HCT116 (cell line): ENCODE measurements at regions not wholly inside any gene's neighbourhood (a gene's known extent, or its start where the extent isn't known, plus 50 kb on each side); places are given as distances from the start of the nearest gene placed in this dataset.

Experiments
- ATAC-seq: fragments of 200-7000 bp; cut with Tn5 transposase; 2 replicates; pipeline ENCODE4 v1.9.1; 2020; ENCODE audit warnings: mild to moderate bottlenecking, moderate library complexity
- BruUV-seq: library from RNA; stranded (reverse); fragments of 400-500 nt; replicated peaks from 2 replicates; lab custom pipeline; 2021; lab: Mats Ljungman, UMichigan
- CTCF ChIA-PET: fragments of 300-600 bp; sonication (Branson Sonifier 250); formaldehyde crosslinking; loops from one replicate; lab custom pipeline; 2021; ENCODE audit warnings: antibody characterized with exemption; lab: Charles Lee
- POLR2A ChIA-PET: fragments of 300-600, 350-600 bp; sonication (Branson Sonifier 250); formaldehyde crosslinking; loops from one replicate; lab custom pipeline; 2021; ENCODE audit warnings: antibody characterized with exemption; lab: Charles Lee
- RAD21 ChIA-PET, 2 experiments: fragments of 300-600 bp; sonication (Branson Sonifier 250); formaldehyde crosslinking; loops; one replicate each; lab custom pipeline; 2023; ENCODE audit warnings: low total read pairs in 2 of 2; ENCODE audit not compliant: uncharacterized antibody in 2 of 2, unreplicated experiment in 2 of 2, low non-redundant PET in 1 of 2; lab: Charles Lee
- DNase-seq: peaks from one replicate; pipeline ENCODE4 v3.0.0-alpha.2; 2010; ENCODE audit warnings: low read depth, low spot score
- H2AFZ ChIP-seq: fragments of 200-600 bp; shearing (Covaris generic), sonication (generic); 2 replicates; pipeline ENCODE4 v1.6.1; 2017; ENCODE audit warnings: low read depth, mixed run types, mixed read lengths, antibody characterized with exemption, low read length; ENCODE audit not compliant: poor library complexity, severe bottlenecking
- H3K27ac ChIP-seq: 2 replicates; pipeline ENCODE4 v1.5.1; 2012; ENCODE audit warnings: low read depth, low read length
- H3K27me3 ChIP-seq: fragments of 200-600 bp; sonication (generic); 2 replicates; pipeline ENCODE4 v1.6.1; 2016; ENCODE audit warnings: mixed run types, low read length, mixed read lengths; ENCODE audit not compliant: insufficient read depth
- H3K36me3 ChIP-seq, 2 experiments: fragments of 200-500 bp in 1 of 2; fragments of 200-600 bp in 1 of 2; sonication (Bioruptor generic) in 1 of 2; sonication (generic) in 1 of 2; 2 replicates each; pipeline versions ENCODE4 v1.5.1 to v1.6.1; 2014 to 2016; ENCODE audit warnings: low read length in 2 of 2, inconsistent platforms in 1 of 2, mixed read lengths in 1 of 2, mixed run types in 1 of 2; ENCODE audit not compliant: insufficient read depth in 2 of 2, control insufficient read depth in 1 of 2
- H3K4me1 ChIP-seq, 2 experiments: fragments of 200-600 bp in 1 of 2; sonication (generic) in 1 of 2; 2 replicates each; pipeline versions ENCODE4 v1.5.1 to v1.6.1; 2012 to 2017; ENCODE audit warnings: low read length in 2 of 2, inconsistent platforms in 1 of 2, mild to moderate bottlenecking in 1 of 2, mixed read lengths in 1 of 2, mixed run types in 1 of 2, moderate library complexity in 1 of 2; ENCODE audit not compliant: insufficient read depth in 2 of 2, control insufficient read depth in 1 of 2
- H3K4me2 ChIP-seq: fragments of 200-600 bp; sonication (generic); 2 replicates; pipeline ENCODE4 v1.6.1; 2017; ENCODE audit warnings: mixed run types, low read length, mixed read lengths
- H3K4me3 ChIP-seq, 2 experiments: fragments of 200-600 bp in 1 of 2; sonication (generic) in 1 of 2; replicated peaks in 1 of 2; 2 replicates each; pipeline ENCODE4 v1.5.1; 2011 to 2016; ENCODE audit warnings: low read length in 2 of 2, control low read depth in 1 of 2, low read depth in 1 of 2, mild to moderate bottlenecking in 1 of 2, mixed read lengths in 1 of 2, mixed run types in 1 of 2
- H3K79me2 ChIP-seq: fragments of 200-600 bp; sonication (generic); 2 replicates; pipeline ENCODE4 v1.6.1; 2017; ENCODE audit warnings: mild to moderate bottlenecking, mixed run types, low read length, moderate library complexity, mixed read lengths; ENCODE audit not compliant: insufficient read depth
- H3K9ac ChIP-seq: fragments of 200-600 bp; sonication (generic); 2 replicates; pipeline ENCODE4 v1.6.1; 2016; ENCODE audit warnings: low read length, mixed read lengths
- H3K9me2 ChIP-seq: fragments of 200-600 bp; sonication (generic), shearing (Covaris generic); 2 replicates; pipeline ENCODE4 v1.6.1; 2017; ENCODE audit warnings: mixed run types, mild to moderate bottlenecking, moderate library complexity; ENCODE audit not compliant: insufficient read depth
- H3K9me3 ChIP-seq, 2 experiments: fragments of 200-500 bp in 1 of 2; fragments of 200-600 bp in 1 of 2; sonication (Bioruptor generic) in 1 of 2; sonication (generic) in 1 of 2; 2 replicates each; pipeline ENCODE4 v1.6.1; 2014 to 2017; ENCODE audit warnings: low read length in 2 of 2, mixed read lengths in 2 of 2, inconsistent platforms in 1 of 2, low read depth in 1 of 2, mild to moderate bottlenecking in 1 of 2, mixed run types in 1 of 2, moderate library complexity in 1 of 2; ENCODE audit not compliant: control insufficient read depth in 1 of 2, insufficient read depth in 1 of 2
- H4K20me1 ChIP-seq: fragments of 200-600 bp; sonication (generic), shearing (Covaris generic); 2 replicates; pipeline ENCODE4 v1.6.1; 2017; ENCODE audit warnings: mixed run types, mild to moderate bottlenecking, moderate library complexity; ENCODE audit not compliant: insufficient read depth
- CEBPB ChIP-seq: IDR thresholded peaks from 2 replicates; pipeline ENCODE4 v1.6.1; 2012; ENCODE audit warnings: low read depth
- EGR1 ChIP-seq: IDR thresholded peaks from 2 replicates; pipeline ENCODE4 v1.6.1; 2012; ENCODE audit warnings: low read depth
- ELF1 ChIP-seq: IDR thresholded peaks from 2 replicates; pipeline ENCODE4 v1.6.1; 2012; ENCODE audit warnings: low read depth, borderline replicate concordance
- EZH2phosphoT487 ChIP-seq: fragments of 200-600 bp; IDR thresholded peaks from 2 replicates; pipeline ENCODE4 v1.6.1; 2018; ENCODE audit warnings: antibody characterized with exemption, borderline replicate concordance
- FOSL1 ChIP-seq: IDR thresholded peaks from 2 replicates; pipeline ENCODE4 v1.6.1; 2012; ENCODE audit warnings: low read depth
- JUND ChIP-seq: IDR thresholded peaks from 2 replicates; pipeline ENCODE4 v1.6.1; 2012
- POLR2A ChIP-seq: IDR thresholded peaks from 2 replicates; pipeline ENCODE4 v1.7.0; 2011; ENCODE audit warnings: borderline replicate concordance; ENCODE audit not compliant: insufficient read depth, insufficient read length; ENCODE audit errors: extremely low read depth
- POLR2AphosphoS5 ChIP-seq: IDR thresholded peaks from 2 replicates; pipeline ENCODE4 v1.6.1; 2011; ENCODE audit warnings: mild to moderate bottlenecking, low read depth, low read length, moderate library complexity
- RAD21 ChIP-seq: IDR thresholded peaks from 2 replicates; pipeline ENCODE4 v1.6.1; 2012; ENCODE audit warnings: low read depth, mild to moderate bottlenecking
- SP1 ChIP-seq: IDR thresholded peaks from 2 replicates; pipeline ENCODE4 v1.6.1; 2012; ENCODE audit warnings: low read depth
- SRF ChIP-seq: IDR thresholded peaks from 2 replicates; pipeline ENCODE4 v1.6.1; 2012; ENCODE audit warnings: low read depth
- TCF7L2 ChIP-seq: IDR thresholded peaks from 2 replicates; pipeline ENCODE4 v1.7.0; 2011; ENCODE audit warnings: borderline replicate concordance, inconsistent platforms; ENCODE audit not compliant: insufficient read depth, insufficient read length; ENCODE audit errors: extremely low read depth
- YY1 ChIP-seq: IDR thresholded peaks from 2 replicates; pipeline ENCODE4 v1.6.1; 2011; ENCODE audit warnings: low read length, low read depth, moderate library complexity, mild to moderate bottlenecking; ENCODE audit not compliant: insufficient replicate concordance; ENCODE audit errors: extremely low read depth
- ZFX ChIP-seq: fragments of 450-650 bp; IDR thresholded peaks from 2 replicates; pipeline ENCODE4 v1.6.1; 2017
- ZNF274 ChIP-seq: fragments of 200-500 bp; sonication (Bioruptor generic); IDR thresholded peaks from 2 replicates; pipeline ENCODE4 v1.6.1; 2014; ENCODE audit warnings: mild to moderate bottlenecking, low read depth, low read length, inconsistent platforms
- intact Hi-C: fragments of 100-400 bp; cut with micrococcal nuclease; formaldehyde crosslinking; loops from 2 replicates; pipeline ENCODE4 v1.10.0; 2022
- TF ChIP-seq, protein P1 (sequence below): IDR thresholded peaks from 2 replicates; pipeline ENCODE4 v1.6.1; 2011; ENCODE audit warnings: mild to moderate bottlenecking, low read length, moderate library complexity; ENCODE audit not compliant: insufficient replicate concordance; ENCODE audit errors: extremely low read depth
- TF ChIP-seq, protein P2 (sequence below): IDR thresholded peaks from 2 replicates; pipeline ENCODE4 v1.6.1; 2012; ENCODE audit warnings: low read depth
- TF ChIP-seq, protein P3 (sequence below): IDR thresholded peaks from 2 replicates; pipeline ENCODE4 v1.6.1; 2012
- TF ChIP-seq, protein P4 (sequence below), 3 experiments: fragments of 200-600 bp in 1 of 3; sonication (generic) in 1 of 3; IDR thresholded peaks in 2 of 3; conservative IDR thresholded peaks in 1 of 3; 2 replicates each; pipeline ENCODE4 v1.5.1; 2012 to 2017; ENCODE audit warnings: low read depth in 2 of 3, low read length in 2 of 3, antibody characterized with exemption in 1 of 3, borderline replicate concordance in 1 of 3, control low read depth in 1 of 3, mild to moderate bottlenecking in 1 of 3, mixed read lengths in 1 of 3, mixed run types in 1 of 3, moderate library complexity in 1 of 3; ENCODE audit not compliant: insufficient read depth in 1 of 3

DNA sequence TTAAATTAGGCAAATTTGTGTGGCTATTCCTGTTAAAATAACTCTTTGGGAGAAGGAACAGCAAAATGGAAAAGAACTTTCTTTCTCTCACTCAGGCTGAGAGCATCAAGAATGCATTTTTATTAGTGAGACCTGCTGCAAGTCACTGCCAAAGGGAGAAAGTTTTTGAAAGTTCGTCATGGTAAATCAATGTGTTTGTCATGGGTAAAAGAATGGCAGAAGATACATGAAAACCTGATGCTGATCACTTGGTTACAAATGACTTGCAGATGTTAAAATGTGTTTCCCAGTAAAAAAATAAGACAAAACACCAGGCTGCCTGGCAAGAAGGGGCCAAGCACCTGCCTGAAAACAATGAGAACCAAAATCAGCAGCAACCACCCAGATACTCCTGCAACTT is 484.7 kb upstream of the NRP1 start:
- Histone ChIP-seq H3K4me1 (no peaks in the 10 kb centered on the region), H3K4me2 (no peak overlapping the region), H3K27me3 (no peaks in the 10 kb centered on the region), H3K9me3 (no peaks in the 10 kb centered on the region), H3K4me3 (no peak overlapping the region), H3K79me2 (no peaks in the 10 kb centered on the region)
- CTCF ChIA-PET = no interaction called here
- POLR2A ChIA-PET = no interaction called here
- TF ChIP-seq, protein P1, sequence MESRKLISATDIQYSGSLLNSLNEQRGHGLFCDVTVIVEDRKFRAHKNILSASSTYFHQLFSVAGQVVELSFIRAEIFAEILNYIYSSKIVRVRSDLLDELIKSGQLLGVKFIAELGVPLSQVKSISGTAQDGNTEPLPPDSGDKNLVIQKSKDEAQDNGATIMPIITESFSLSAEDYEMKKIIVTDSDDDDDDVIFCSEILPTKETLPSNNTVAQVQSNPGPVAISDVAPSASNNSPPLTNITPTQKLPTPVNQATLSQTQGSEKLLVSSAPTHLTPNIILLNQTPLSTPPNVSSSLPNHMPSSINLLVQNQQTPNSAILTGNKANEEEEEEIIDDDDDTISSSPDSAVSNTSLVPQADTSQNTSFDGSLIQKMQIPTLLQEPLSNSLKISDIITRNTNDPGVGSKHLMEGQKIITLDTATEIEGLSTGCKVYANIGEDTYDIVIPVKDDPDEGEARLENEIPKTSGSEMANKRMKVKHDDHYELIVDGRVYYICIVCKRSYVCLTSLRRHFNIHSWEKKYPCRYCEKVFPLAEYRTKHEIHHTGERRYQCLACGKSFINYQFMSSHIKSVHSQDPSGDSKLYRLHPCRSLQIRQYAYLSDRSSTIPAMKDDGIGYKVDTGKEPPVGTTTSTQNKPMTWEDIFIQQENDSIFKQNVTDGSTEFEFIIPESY = no peak
- TF ChIP-seq EGR1 (no peak), FOSL1 (no peak), SP1 (no peak), RAD21 (no peak), CEBPB (no peak), SRF (no peak), POLR2AphosphoS5 (no peak), ELF1 (no peak), YY1 (no peak), EZH2phosphoT487 (no peak), POLR2A (no peak), TCF7L2 (no peak), ZFX (no peak), ZNF274 (no peak), JUND (no peak)
- TF ChIP-seq, protein P2, sequence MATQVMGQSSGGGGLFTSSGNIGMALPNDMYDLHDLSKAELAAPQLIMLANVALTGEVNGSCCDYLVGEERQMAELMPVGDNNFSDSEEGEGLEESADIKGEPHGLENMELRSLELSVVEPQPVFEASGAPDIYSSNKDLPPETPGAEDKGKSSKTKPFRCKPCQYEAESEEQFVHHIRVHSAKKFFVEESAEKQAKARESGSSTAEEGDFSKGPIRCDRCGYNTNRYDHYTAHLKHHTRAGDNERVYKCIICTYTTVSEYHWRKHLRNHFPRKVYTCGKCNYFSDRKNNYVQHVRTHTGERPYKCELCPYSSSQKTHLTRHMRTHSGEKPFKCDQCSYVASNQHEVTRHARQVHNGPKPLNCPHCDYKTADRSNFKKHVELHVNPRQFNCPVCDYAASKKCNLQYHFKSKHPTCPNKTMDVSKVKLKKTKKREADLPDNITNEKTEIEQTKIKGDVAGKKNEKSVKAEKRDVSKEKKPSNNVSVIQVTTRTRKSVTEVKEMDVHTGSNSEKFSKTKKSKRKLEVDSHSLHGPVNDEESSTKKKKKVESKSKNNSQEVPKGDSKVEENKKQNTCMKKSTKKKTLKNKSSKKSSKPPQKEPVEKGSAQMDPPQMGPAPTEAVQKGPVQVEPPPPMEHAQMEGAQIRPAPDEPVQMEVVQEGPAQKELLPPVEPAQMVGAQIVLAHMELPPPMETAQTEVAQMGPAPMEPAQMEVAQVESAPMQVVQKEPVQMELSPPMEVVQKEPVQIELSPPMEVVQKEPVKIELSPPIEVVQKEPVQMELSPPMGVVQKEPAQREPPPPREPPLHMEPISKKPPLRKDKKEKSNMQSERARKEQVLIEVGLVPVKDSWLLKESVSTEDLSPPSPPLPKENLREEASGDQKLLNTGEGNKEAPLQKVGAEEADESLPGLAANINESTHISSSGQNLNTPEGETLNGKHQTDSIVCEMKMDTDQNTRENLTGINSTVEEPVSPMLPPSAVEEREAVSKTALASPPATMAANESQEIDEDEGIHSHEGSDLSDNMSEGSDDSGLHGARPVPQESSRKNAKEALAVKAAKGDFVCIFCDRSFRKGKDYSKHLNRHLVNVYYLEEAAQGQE = no peak
- TF ChIP-seq, protein P3, sequence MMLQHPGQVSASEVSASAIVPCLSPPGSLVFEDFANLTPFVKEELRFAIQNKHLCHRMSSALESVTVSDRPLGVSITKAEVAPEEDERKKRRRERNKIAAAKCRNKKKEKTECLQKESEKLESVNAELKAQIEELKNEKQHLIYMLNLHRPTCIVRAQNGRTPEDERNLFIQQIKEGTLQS = no peak
- TF ChIP-seq, protein P4, sequence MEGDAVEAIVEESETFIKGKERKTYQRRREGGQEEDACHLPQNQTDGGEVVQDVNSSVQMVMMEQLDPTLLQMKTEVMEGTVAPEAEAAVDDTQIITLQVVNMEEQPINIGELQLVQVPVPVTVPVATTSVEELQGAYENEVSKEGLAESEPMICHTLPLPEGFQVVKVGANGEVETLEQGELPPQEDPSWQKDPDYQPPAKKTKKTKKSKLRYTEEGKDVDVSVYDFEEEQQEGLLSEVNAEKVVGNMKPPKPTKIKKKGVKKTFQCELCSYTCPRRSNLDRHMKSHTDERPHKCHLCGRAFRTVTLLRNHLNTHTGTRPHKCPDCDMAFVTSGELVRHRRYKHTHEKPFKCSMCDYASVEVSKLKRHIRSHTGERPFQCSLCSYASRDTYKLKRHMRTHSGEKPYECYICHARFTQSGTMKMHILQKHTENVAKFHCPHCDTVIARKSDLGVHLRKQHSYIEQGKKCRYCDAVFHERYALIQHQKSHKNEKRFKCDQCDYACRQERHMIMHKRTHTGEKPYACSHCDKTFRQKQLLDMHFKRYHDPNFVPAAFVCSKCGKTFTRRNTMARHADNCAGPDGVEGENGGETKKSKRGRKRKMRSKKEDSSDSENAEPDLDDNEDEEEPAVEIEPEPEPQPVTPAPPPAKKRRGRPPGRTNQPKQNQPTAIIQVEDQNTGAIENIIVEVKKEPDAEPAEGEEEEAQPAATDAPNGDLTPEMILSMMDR (IDR thresholded peaks at IDR 0.05 in 2 of 3, conservative IDR thresholded peaks at IDR 0.05 in 1 of 3; ENCODE audit: borderline replicate concordance in 1 of 3, insufficient read depth in 1 of 3, low read depth in 2 of 3, low read length in 2 of 3) = no peak
- TF ChIP-seq, all 23 proteins: peak for 0
- Histone ChIP-seq H3K27ac (no peak overlapping the region), H4K20me1 (no peaks in the 10 kb centered on the region), H2AFZ (no peak overlapping the region), H3K9ac (no peak overlapping the region), H3K36me3 (no peaks in the 10 kb centered on the region), H3K9me2 (no peaks in the 10 kb centered on the region)
- ATAC-seq (no peak), DNase-seq (no peak)
- no TSS peak for BruUV-seq
- intact Hi-C loops = no loop called here
- RAD21 ChIA-PET = no interaction called here
